Activated naive CD8-positive, alpha-beta T cell treated with anti-CD3 and anti-CD28 coated beads for 36 hours (primary cell): ENCODE measurements at regions not wholly inside any gene's neighbourhood (a gene's known extent, or its start where the extent isn't known, plus 50 kb on each side); places are given as distances from the start of the nearest gene placed in this dataset.

Experiments
- DNase-seq: peaks from one replicate; pipeline ENCODE4 v3.0.0; 2021
- H3K27ac Mint-ChIP-seq: one replicate; pipeline ENCODE4 v1.8.0; 2022; ENCODE audit warnings: mild to moderate bottlenecking, moderate library complexity, mixed read lengths
- H3K27me3 Mint-ChIP-seq: one replicate; pipeline ENCODE4 v1.8.0; 2022; ENCODE audit warnings: mild to moderate bottlenecking, mixed read lengths
- H3K36me3 Mint-ChIP-seq: one replicate; pipeline ENCODE4 v1.8.0; 2021; ENCODE audit warnings: mild to moderate bottlenecking, mixed read lengths
- H3K4me1 Mint-ChIP-seq: one replicate; pipeline ENCODE4 v1.8.0; 2021; ENCODE audit warnings: mixed read lengths
- H3K4me3 Mint-ChIP-seq: one replicate; pipeline ENCODE4 v1.8.0; 2022; ENCODE audit warnings: mild to moderate bottlenecking, moderate library complexity, mixed read lengths
- H3K9me3 Mint-ChIP-seq: one replicate; pipeline ENCODE4 v1.8.0; 2022; ENCODE audit warnings: mixed read lengths

GRCh38 chr4:64516176-64516575 is 106.9 kb upstream of the TECRL start:
- H3K4me1 Mint-ChIP-seq = no peaks in the 10 kb centered on the region
- H3K27ac Mint-ChIP-seq = no peak overlapping the region
- no peak overlapping the region for H3K4me3 Mint-ChIP-seq
- H3K27me3 Mint-ChIP-seq = no peaks in the 10 kb centered on the region
- DNase-seq = no peak
- H3K36me3 Mint-ChIP-seq = no peaks in the 10 kb centered on the region
- H3K9me3 Mint-ChIP-seq = no peaks in the 10 kb centered on the region

- no peaks in the 10 kb centered on the region for H3K4me1 Mint-ChIP-seq
- no peak overlapping the region for H3K4me3 Mint-ChIP-seq
- no peak for DNase-seq
- peaks cover 8% of the 10 kb centered on the region for H3K9me3 Mint-ChIP-seq
- no peaks in the 10 kb centered on the region for H3K36me3 Mint-ChIP-seq
- H3K27me3 Mint-ChIP-seq = no peaks in the 10 kb centered on the region
- no peak overlapping the region for H3K27ac Mint-ChIP-seq
Observed at GRCh38 chr4:64508089-64508488, 98.8 kb upstream of the TECRL start.

GRCh38 chr4:64503945-64504675 is 94.9 kb upstream of the TECRL start:
- Mint-ChIP-seq H3K27ac (no peak overlapping the region), H3K36me3 (no peaks in the 10 kb centered on the region), H3K27me3 (no peaks in the 10 kb centered on the region), H3K4me1 (no peaks in the 10 kb centered on the region), H3K9me3 (peaks cover 6% of the 10 kb centered on the region), H3K4me3 (no peak overlapping the region)
- no peak for DNase-seq

GRCh38 chr4:64503416-64503815 is 94.2 kb upstream of the TECRL start:
- Mint-ChIP-seq H3K9me3 (peaks cover 6% of the 10 kb centered on the region), H3K36me3 (no peaks in the 10 kb centered on the region), H3K27me3 (no peaks in the 10 kb centered on the region), H3K4me3 (no peak overlapping the region), H3K4me1 (no peaks in the 10 kb centered on the region), H3K27ac (no peak overlapping the region)
- no peak for DNase-seq

GRCh38 chr4:64497491-64497890 is 88.2 kb upstream of the TECRL start:
- Mint-ChIP-seq H3K4me1 (no peaks in the 10 kb centered on the region), H3K27me3 (no peaks in the 10 kb centered on the region), H3K4me3 (no peak overlapping the region), H3K27ac (no peak overlapping the region), H3K36me3 (no peaks in the 10 kb centered on the region), H3K9me3 (peaks cover 4% of the 10 kb centered on the region)
- DNase-seq = no peak

DNA sequence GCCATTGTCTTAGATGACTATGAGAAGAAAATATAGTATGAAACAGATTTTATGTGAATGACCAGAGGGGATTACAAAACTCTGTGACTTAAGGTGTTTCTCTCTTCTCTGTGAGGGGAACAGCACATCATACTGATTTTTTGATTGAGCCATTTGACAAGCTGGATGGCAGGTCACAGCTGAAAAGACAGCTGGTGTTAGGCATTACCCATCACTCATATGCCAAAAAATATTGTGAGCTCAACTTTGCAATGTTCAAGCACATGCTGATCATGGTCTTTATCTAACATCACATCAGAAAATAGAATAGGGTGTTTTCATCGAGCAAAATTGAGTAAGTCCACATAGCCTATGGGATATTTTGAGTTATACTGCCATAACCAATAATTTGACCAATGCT is 86.7 kb upstream of the TECRL start:
- Mint-ChIP-seq H3K4me3 (no peak overlapping the region), H3K36me3 (no peaks in the 10 kb centered on the region), H3K4me1 (no peaks in the 10 kb centered on the region), H3K9me3 (peaks cover 3% of the 10 kb centered on the region), H3K27ac (no peak overlapping the region), H3K27me3 (no peaks in the 10 kb centered on the region)
- no peak for DNase-seq

- no peak overlapping the region for H3K27ac Mint-ChIP-seq
- H3K9me3 Mint-ChIP-seq = no peaks in the 10 kb centered on the region
- H3K36me3 Mint-ChIP-seq = no peaks in the 10 kb centered on the region
- no peak overlapping the region for H3K4me3 Mint-ChIP-seq
- DNase-seq = no peak
- H3K4me1 Mint-ChIP-seq = no peaks in the 10 kb centered on the region
- H3K27me3 Mint-ChIP-seq = no peaks in the 10 kb centered on the region
Observed at GRCh38 chr4:64489628-64490027, 80.4 kb upstream of the TECRL start.

GRCh38 chr4:64479338-64479737 is 70.1 kb upstream of the TECRL start:
- Mint-ChIP-seq H3K27me3 (no peaks in the 10 kb centered on the region), H3K36me3 (no peaks in the 10 kb centered on the region), H3K27ac (no peak overlapping the region), H3K4me1 (no peaks in the 10 kb centered on the region), H3K9me3 (no peaks in the 10 kb centered on the region), H3K4me3 (no peak overlapping the region)
- DNase-seq = no peak

GRCh38 chr4:64477127-64477526 is 67.9 kb upstream of the TECRL start:
- no peak overlapping the region for H3K4me3 Mint-ChIP-seq
- no peak for DNase-seq
- no peaks in the 10 kb centered on the region for H3K4me1 Mint-ChIP-seq
- H3K36me3 Mint-ChIP-seq = no peaks in the 10 kb centered on the region
- H3K9me3 Mint-ChIP-seq = no peaks in the 10 kb centered on the region
- H3K27me3 Mint-ChIP-seq = no peaks in the 10 kb centered on the region
- H3K27ac Mint-ChIP-seq = no peak overlapping the region

DNA sequence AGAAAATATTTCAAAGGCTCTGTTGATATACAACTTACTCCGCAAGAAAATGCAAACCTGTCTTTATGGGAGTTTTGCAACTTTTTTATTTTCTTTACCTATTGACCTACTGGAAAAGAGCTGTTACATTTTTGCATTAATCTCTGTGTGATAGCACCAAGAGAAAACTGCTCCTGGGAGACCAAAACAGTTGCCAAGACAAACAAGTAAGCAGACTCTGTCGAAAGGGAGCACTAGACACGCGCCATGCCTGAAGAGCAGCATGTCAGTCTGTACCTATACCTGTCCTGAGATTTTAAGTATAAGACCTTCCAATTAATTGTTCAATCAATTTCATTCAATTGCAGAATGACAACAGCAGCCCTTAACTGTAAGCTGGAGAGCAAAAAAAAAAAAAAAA is 56.0 kb upstream of the TECRL start:
- H3K27ac Mint-ChIP-seq = no peak overlapping the region
- H3K27me3 Mint-ChIP-seq = no peaks in the 10 kb centered on the region
- no peaks in the 10 kb centered on the region for H3K36me3 Mint-ChIP-seq
- DNase-seq = no peak
- peaks cover 4% of the 10 kb centered on the region for H3K9me3 Mint-ChIP-seq
- H3K4me1 Mint-ChIP-seq = no peaks in the 10 kb centered on the region
- no peak overlapping the region for H3K4me3 Mint-ChIP-seq

GRCh38 chr4:64464581-64464980 is 55.3 kb upstream of the TECRL start:
- DNase-seq = no peak
- Mint-ChIP-seq H3K36me3 (no peaks in the 10 kb centered on the region), H3K9me3 (peaks cover 4% of the 10 kb centered on the region), H3K4me1 (no peaks in the 10 kb centered on the region), H3K4me3 (no peak overlapping the region), H3K27ac (no peak overlapping the region), H3K27me3 (no peaks in the 10 kb centered on the region)
